ENCODE measurements at regions not wholly inside any gene's neighbourhood (a gene's known extent, or its start where the extent isn't known, plus 50 kb on each side); places are given as distances from the start of the nearest gene placed in this dataset.

GRCh38 chr4:14100349-14100748, 472.8 kb upstream of the BOD1L1 start:
- TF ChIP-seq CTCF (IDR thresholded peaks at IDR 0.05) (no peak), POLR2A (IDR thresholded peaks at IDR 0.05) (no peak), POLR2AphosphoS5 (IDR thresholded peaks at IDR 0.05; ENCODE audit: insufficient read depth in 1 of 2, low read depth in 1 of 2) (no peak)

Data from vagina (tissue), 2 donors.